ENCODE measurements at regions not wholly inside any gene's neighbourhood (a gene's known extent, or its start where the extent isn't known, plus 50 kb on each side); places are given as distances from the start of the nearest gene placed in this dataset.
"Not testable (repeated sequence)": the region's sequence is repeated elsewhere in the genome, so short reads cannot be mapped to it uniquely, and the experiment has no call there.

DNA sequence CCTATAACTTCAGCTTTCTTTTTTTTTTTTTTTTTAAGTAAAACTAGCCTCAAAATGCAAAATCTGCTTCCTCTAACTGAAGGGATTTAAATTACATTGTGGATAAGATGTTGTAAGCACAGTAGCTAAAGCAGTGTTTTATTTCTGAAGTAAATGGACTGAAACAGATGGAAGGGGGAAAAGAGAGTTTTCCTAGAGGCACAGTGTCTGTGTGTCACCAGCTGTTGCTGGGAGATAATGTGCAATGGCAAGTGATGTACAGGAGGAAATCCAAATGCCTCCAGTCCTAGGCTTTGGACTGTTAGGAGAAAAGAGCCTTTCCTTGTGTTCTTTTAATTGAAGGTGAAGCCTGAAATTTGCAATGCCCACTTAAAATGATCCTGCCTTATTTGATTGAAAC lies 672.1 kb downstream of the GRXCR1 start:
- TF ChIP-seq ZFX (IDR thresholded peaks at IDR 0.05; ENCODE audit: borderline replicate concordance) = no peak
- no peak for TF ChIP-seq CTCF (IDR thresholded peaks at IDR 0.05)
- no peak overlapping the region for H3K27ac ChIP-seq

- TF ChIP-seq CTCF (IDR thresholded peaks at IDR 0.05) = no peak
- no peak for TF ChIP-seq ZFX (IDR thresholded peaks at IDR 0.05; ENCODE audit: borderline replicate concordance)
- H3K27ac ChIP-seq = no peak overlapping the region
Observed at GRCh38 chr4:43567644-43568043, 675.1 kb downstream of the GRXCR1 start.

- no peak overlapping the region for H3K27ac ChIP-seq
- TF ChIP-seq ZFX (IDR thresholded peaks at IDR 0.05; ENCODE audit: borderline replicate concordance) (no peak), CTCF (IDR thresholded peaks at IDR 0.05) (no peak)
Observed at GRCh38 chr4:43586813-43587212, 694.3 kb downstream of the GRXCR1 start.

- H3K27ac ChIP-seq = no peak overlapping the region
- TF ChIP-seq CTCF (IDR thresholded peaks at IDR 0.05) (no peak), ZFX (IDR thresholded peaks at IDR 0.05; ENCODE audit: borderline replicate concordance) (no peak)
Observed at GRCh38 chr4:43587758-43588157, 695.2 kb downstream of the GRXCR1 start.

DNA sequence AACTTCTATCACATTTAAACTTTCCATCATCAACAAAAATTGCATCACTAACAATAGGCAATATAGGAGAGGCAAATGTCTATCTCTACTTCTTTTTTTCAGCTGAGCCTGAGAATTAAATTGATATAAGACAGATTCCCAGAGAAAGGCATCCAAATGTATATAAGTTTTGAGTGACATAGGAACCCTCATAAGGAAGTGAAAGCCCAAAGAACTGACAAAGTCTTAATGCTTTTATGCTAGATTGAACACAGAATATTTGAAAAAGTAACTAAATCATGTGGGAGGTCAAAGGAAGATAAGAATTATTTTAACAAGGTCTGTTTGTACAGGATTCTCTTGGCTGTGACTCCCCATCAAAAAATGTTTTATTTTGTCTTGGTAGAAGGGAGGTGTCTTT lies 714.9 kb downstream of the GRXCR1 start:
- H3K27ac ChIP-seq = no peak overlapping the region
- no peak for TF ChIP-seq CTCF (IDR thresholded peaks at IDR 0.05)
- no peak for TF ChIP-seq ZFX (IDR thresholded peaks at IDR 0.05; ENCODE audit: borderline replicate concordance)

GRCh38 chr4:43607827-43608461 lies 715.4 kb downstream of the GRXCR1 start:
- no peak overlapping the region for H3K27ac ChIP-seq
- no peak for TF ChIP-seq ZFX (IDR thresholded peaks at IDR 0.05; ENCODE audit: borderline replicate concordance)
- no peak for TF ChIP-seq CTCF (IDR thresholded peaks at IDR 0.05)

DNA sequence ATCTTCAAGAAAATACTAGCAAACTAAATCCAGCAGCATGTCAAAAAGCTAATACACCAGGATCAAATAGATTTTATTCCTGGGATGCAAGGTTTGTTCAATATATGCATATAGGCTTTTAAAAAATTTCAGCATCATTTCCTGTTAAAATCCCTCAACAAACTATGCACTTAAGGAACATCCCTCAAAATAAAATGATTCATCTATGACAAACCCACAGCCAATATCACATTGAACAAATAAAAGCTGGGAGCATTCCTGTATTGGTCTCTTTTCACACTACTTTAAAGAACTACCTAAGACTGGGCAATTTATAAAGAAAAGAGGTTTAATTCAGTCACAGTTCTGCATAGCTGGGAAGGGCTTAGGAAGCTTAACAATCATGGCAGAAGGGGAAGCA lies 726.7 kb downstream of the GRXCR1 start:
- TF ChIP-seq CTCF (IDR thresholded peaks at IDR 0.05) (no peak), ZFX (IDR thresholded peaks at IDR 0.05; ENCODE audit: borderline replicate concordance) (no peak)
- H3K27ac ChIP-seq = no peak overlapping the region

- not testable (repeated sequence) for H3K27ac ChIP-seq
Observed at GRCh38 chr4:43637893-43638292, 745.4 kb downstream of the GRXCR1 start.

Measured in 22Rv1 (cell line).